Coronary artery (tissue), 2 donors: ENCODE measurements at regions not wholly inside any gene's neighbourhood (a gene's known extent, or its start where the extent isn't known, plus 50 kb on each side); places are given as distances from the start of the nearest gene placed in this dataset.
"Not testable (repeated sequence)": the region's sequence is repeated elsewhere in the genome, so short reads cannot be mapped to it uniquely, and the experiment has no call there.

Experiments
- DNase-seq: peaks from one replicate; pipeline ENCODE4 v3.0.0-alpha.2; 2017; ENCODE audit warnings: low spot score
- H3K27ac ChIP-seq, 2 donors: fragments of 200-600 bp; sonication (generic); one replicate each; pipeline ENCODE4 v1.5.1; 2016 to 2019
- H3K4me3 ChIP-seq: fragments of 200-600 bp; sonication (generic); 2 replicates; pipeline ENCODE4 v1.5.1; 2016; ENCODE audit warnings: mild to moderate bottlenecking, moderate library complexity
- CTCF ChIP-seq: fragments of 200-600 bp; sonication (generic); IDR thresholded peaks from one replicate; pipeline ENCODE4 v1.5.1; 2019; ENCODE audit warnings: antibody characterized with exemption

- TF ChIP-seq CTCF: no peak
- Histone ChIP-seq H3K27ac (no peak overlapping the region), H3K4me3 (no peak overlapping the region)
- no peak for DNase-seq
Measured at GRCh38 chr5:25419684-25420083, 774.9 kb upstream of the CDH10 start.

DNA sequence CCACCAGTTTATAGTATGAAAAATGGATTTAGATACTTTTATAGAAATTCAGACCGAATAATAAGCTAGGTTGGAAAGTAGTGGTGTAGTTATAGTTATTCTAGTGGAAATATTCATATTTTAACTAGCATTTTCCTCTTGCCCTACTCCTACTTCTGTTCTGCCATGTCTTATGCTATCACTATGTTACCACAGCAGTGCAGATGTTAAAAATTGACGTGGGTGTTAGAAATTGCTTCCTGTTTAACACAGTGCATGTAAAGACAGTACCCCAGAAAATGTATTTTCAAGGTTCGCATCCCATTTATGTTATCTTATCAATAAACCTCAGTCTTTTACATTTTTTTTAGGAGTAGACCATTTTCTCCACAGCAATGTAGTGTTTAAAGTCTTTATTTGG, 774.2 kb upstream of the CDH10 start:
- H3K27ac ChIP-seq: no peak overlapping the region
- no peak for TF ChIP-seq CTCF
- H3K4me3 ChIP-seq: no peak overlapping the region
- DNase-seq: no peak

DNA sequence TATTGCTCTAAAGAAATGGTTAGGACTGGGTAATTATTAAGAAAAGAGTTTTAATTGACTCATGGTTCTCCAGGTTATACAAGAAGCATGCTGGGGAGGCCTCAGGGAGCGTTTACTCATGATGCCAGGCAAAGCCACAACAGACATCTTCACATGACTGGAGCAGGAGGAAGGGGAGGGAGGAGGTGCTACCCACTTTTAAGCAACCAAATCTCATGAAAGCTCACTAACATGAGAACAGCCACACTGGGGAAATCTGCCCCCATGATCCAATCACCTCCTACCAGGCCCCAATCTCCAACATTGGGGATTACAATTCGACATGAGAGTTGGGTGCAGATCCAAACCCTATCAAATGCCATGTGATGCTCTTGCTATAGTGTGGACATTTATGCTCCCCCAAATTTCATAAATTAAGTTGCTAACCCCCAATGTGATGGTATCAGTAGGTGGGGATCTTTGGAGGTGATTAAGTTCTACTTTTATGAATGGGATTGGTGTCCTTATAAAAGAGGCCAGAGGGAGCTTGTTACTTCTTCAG, 773.6 kb upstream of the CDH10 start:
- H3K27ac ChIP-seq: no peak overlapping the region
- no peak for TF ChIP-seq CTCF
- no peak overlapping the region for H3K4me3 ChIP-seq
- DNase-seq: no peak

GRCh38 chr5:25416960-25417359, 772.2 kb upstream of the CDH10 start:
- TF ChIP-seq CTCF: no peak
- no peak overlapping the region for H3K4me3 ChIP-seq
- no peak for DNase-seq
- H3K27ac ChIP-seq: no peak overlapping the region

DNA sequence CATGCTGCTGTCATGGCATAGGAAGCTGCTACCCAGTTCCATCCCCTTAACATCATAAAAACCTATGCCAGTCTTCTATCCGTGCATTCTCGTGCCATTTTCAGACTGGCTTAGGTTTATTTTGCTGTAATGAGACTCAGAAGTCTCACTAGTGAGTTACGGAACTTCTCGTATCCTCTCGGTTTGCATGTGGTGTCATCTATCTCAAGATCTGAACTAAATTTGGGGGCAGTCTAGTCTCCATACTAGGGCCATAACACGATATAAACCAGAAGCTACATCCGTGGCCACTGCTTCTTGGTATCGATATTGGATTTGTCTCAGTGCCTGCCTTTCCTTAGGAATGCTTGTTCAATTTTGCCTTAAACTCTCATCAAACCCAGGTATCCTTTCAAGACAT, 771.2 kb upstream of the CDH10 start:
- Histone ChIP-seq H3K4me3 (no peak overlapping the region), H3K27ac (no peak overlapping the region)
- TF ChIP-seq CTCF: no peak
- DNase-seq: no peak

DNA sequence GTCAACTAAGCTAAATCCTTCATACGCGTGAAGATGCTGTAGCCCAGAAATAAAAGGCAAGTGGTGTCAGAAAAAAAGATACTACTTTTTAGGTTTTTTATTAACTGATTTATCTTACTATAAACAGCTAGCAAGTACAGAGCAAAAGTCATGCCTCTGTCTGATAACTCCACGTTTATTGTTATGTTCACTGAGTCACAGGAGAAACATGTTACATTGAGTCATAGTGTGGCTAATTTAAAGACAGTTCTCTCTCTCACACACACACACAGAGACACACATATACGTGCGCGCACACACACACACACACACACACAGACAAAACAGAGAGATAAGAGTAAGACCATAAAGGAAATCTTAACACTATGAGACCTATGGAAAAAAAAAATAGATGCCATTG, 770.0 kb upstream of the CDH10 start:
- no peak for TF ChIP-seq CTCF
- no peak for DNase-seq
- no peak overlapping the region for H3K27ac ChIP-seq
- H3K4me3 ChIP-seq: no peak overlapping the region

DNA sequence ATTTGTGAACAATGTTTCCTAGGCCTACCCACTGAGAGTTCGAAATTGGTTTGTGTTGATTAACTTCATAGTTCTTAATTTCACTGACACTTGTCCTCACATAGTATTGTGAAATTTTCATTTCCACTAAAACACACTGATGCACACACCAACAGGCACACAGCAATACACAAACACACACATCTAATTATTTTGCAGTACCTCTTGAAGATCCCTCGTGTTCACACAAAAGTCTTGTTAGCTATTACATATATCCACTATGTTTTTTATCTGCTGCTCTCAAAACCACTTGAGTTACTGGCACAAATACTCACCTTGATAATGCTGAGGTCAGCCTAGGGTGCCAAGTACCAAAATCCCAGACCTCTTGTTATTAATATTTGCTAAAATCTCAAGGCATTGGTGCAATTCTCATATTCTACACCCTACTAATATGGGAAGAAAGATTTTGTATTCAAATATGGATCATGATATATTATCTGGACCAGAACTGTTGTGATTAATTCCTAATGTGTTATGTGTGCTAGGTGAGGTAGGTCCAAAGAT, 767.4 kb upstream of the CDH10 start:
- no peak overlapping the region for H3K27ac ChIP-seq
- DNase-seq: no peak
- no peak overlapping the region for H3K4me3 ChIP-seq
- no peak for TF ChIP-seq CTCF

- not testable (repeated sequence) for H3K27ac ChIP-seq, H3K4me3 ChIP-seq, DNase-seq
Measured at GRCh38 chr5:25407365-25407764, 762.6 kb upstream of the CDH10 start.
